ENCODE measurements at regions not wholly inside any gene's neighbourhood (a gene's known extent, or its start where the extent isn't known, plus 50 kb on each side); places are given as distances from the start of the nearest gene placed in this dataset.

DNA sequence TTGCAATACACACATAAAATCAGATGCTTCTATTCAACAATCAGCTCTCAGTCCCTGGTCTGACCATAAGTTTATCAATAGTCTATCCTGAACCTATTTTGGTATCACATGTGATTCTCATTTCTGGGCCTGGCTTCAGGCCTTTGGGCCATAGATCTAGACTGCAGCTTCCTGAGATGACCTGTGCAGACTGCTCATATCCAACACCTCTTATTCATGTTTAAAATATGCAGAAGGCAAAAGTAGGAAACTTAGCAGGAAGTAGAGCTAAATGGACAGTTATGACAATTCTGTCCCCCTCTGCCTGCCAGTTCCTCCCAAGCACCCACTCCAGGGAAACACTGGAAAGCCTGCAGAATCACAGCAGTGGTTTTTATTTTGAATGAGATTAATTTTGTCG, 53.3 kb downstream of the C7orf25 start:
- no peaks in the 10 kb centered on the region for H3K27me3 Mint-ChIP-seq (ENCODE audit: low read depth, unreplicated experiment)
- FAIRE-seq (no peak), DNase-seq (ENCODE audit: low read depth) (peak; percentile 15)
- TF ChIP-seq, protein P1, sequence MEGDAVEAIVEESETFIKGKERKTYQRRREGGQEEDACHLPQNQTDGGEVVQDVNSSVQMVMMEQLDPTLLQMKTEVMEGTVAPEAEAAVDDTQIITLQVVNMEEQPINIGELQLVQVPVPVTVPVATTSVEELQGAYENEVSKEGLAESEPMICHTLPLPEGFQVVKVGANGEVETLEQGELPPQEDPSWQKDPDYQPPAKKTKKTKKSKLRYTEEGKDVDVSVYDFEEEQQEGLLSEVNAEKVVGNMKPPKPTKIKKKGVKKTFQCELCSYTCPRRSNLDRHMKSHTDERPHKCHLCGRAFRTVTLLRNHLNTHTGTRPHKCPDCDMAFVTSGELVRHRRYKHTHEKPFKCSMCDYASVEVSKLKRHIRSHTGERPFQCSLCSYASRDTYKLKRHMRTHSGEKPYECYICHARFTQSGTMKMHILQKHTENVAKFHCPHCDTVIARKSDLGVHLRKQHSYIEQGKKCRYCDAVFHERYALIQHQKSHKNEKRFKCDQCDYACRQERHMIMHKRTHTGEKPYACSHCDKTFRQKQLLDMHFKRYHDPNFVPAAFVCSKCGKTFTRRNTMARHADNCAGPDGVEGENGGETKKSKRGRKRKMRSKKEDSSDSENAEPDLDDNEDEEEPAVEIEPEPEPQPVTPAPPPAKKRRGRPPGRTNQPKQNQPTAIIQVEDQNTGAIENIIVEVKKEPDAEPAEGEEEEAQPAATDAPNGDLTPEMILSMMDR (IDR thresholded peaks at IDR 0.05; ENCODE audit: insufficient read depth, low read depth, low read length): no peak
- no peak for TF ChIP-seq EZH2 (IDR thresholded peaks at IDR 0.05; ENCODE audit: insufficient read depth, low read length)
- H3K27ac ChIP-seq (ENCODE audit: low read depth, low read length): no peak overlapping the region
- H2AFZ ChIP-seq (ENCODE audit: low read depth, low read length): no peak overlapping the region
- H3K27me3 ChIP-seq (ENCODE audit: insufficient read depth, low read length): no peaks in the 10 kb centered on the region
- H4K20me1 ChIP-seq (ENCODE audit: insufficient read depth, low read length): no peaks in the 10 kb centered on the region
- no peaks in the 10 kb centered on the region for H3K9me3 ChIP-seq (ENCODE audit: insufficient read depth, low read depth, low read length)
- H3K4me1 ChIP-seq (ENCODE audit: insufficient read depth, low read length): peaks cover 6% of the 10 kb centered on the region
- H3K4me1 Mint-ChIP-seq (ENCODE audit: low read depth, unreplicated experiment): no peaks in the 10 kb centered on the region
- H3K79me2 ChIP-seq (ENCODE audit: insufficient read depth, low read length): no peaks in the 10 kb centered on the region
- no peaks in the 10 kb centered on the region for H3K36me3 ChIP-seq (ENCODE audit: insufficient read depth, low read length)
- peak overlapping the region; percentile 6 for H3K4me2 ChIP-seq (ENCODE audit: low read length)
- H3K9ac ChIP-seq (ENCODE audit: low read length): no peak overlapping the region
- no peak overlapping the region for H3K27ac Mint-ChIP-seq (ENCODE audit: unreplicated experiment)
- H3K4me3 Mint-ChIP-seq (ENCODE audit: unreplicated experiment): no peak overlapping the region
- no peak overlapping the region for H3K4me3 ChIP-seq (ENCODE audit: insufficient read depth, low read depth, low read length)
- no peaks in the 10 kb centered on the region for H3K36me3 Mint-ChIP-seq (ENCODE audit: low read depth, unreplicated experiment)
- peaks cover 9% of the 10 kb centered on the region for H3K9me3 Mint-ChIP-seq (ENCODE audit: unreplicated experiment)

DNA sequence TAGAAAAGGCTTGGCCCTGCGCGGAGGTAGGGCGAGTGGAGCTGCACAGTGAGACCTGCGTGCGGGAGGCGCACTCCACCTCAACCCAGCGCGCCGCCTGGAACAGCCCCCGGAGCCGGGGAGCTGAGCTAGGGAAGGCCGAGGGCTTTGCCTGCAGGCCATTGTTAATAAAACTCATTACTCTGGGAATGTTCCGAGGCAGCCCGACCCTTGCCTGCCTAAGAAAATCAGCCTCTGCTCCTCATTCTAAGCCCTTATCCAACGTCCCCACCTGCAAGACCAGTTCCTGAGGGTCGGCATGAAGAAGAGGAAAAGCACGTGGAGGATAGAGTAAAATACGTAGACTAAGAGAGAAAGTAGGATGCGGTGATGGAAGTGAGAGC, 55.3 kb downstream of the C7orf25 start:
- Histone ChIP-seq H2AFZ (ENCODE audit: low read depth, low read length) (peak overlapping the region; percentile 89), H4K20me1 (ENCODE audit: insufficient read depth, low read length) (no peaks in the 10 kb centered on the region), H3K9ac (ENCODE audit: low read length) (peak overlapping the region; percentile 65), H3K9me3 (ENCODE audit: insufficient read depth, low read depth, low read length) (no peaks in the 10 kb centered on the region), H3K4me2 (ENCODE audit: low read length) (peak overlapping the region; percentile 94), H3K27ac (ENCODE audit: low read depth, low read length) (no peak overlapping the region), H3K4me1 (ENCODE audit: insufficient read depth, low read length) (peaks cover 6% of the 10 kb centered on the region), H3K79me2 (ENCODE audit: insufficient read depth, low read length) (no peaks in the 10 kb centered on the region), H3K27me3 (ENCODE audit: insufficient read depth, low read length) (no peaks in the 10 kb centered on the region), H3K4me3 (ENCODE audit: insufficient read depth, low read depth, low read length) (peak overlapping the region; percentile 67), H3K36me3 (ENCODE audit: insufficient read depth, low read length) (no peaks in the 10 kb centered on the region)
- peaks cover 3% of the 10 kb centered on the region for H3K9me3 Mint-ChIP-seq (ENCODE audit: unreplicated experiment)
- peaks cover 4% of the 10 kb centered on the region for H3K27me3 Mint-ChIP-seq (ENCODE audit: low read depth, unreplicated experiment)
- no peak for FAIRE-seq
- no peaks in the 10 kb centered on the region for H3K4me1 Mint-ChIP-seq (ENCODE audit: low read depth, unreplicated experiment)
- TF ChIP-seq, protein P1 (IDR thresholded peaks at IDR 0.05; ENCODE audit: insufficient read depth, low read depth, low read length): no peak
- no peak for TF ChIP-seq EZH2 (IDR thresholded peaks at IDR 0.05; ENCODE audit: insufficient read depth, low read length)
- H3K36me3 Mint-ChIP-seq (ENCODE audit: low read depth, unreplicated experiment): no peaks in the 10 kb centered on the region
- no peak for DNase-seq (ENCODE audit: low read depth)
- no peak overlapping the region for H3K27ac Mint-ChIP-seq (ENCODE audit: unreplicated experiment)
- H3K4me3 Mint-ChIP-seq (ENCODE audit: unreplicated experiment): no peak overlapping the region

GRCh38 chr7:42854571-42855118, 57.2 kb downstream of the C7orf25 start:
- Mint-ChIP-seq H3K27me3 (ENCODE audit: low read depth, unreplicated experiment) (peaks cover 4% of the 10 kb centered on the region), H3K36me3 (ENCODE audit: low read depth, unreplicated experiment) (no peaks in the 10 kb centered on the region), H3K27ac (ENCODE audit: unreplicated experiment) (no peak overlapping the region), H3K4me1 (ENCODE audit: low read depth, unreplicated experiment) (no peaks in the 10 kb centered on the region), H3K4me3 (ENCODE audit: unreplicated experiment) (no peak overlapping the region), H3K9me3 (ENCODE audit: unreplicated experiment) (no peaks in the 10 kb centered on the region)
- TF ChIP-seq, protein P1 (IDR thresholded peaks at IDR 0.05; ENCODE audit: insufficient read depth, low read depth, low read length): no peak
- TF ChIP-seq EZH2 (IDR thresholded peaks at IDR 0.05; ENCODE audit: insufficient read depth, low read length): no peak
- Histone ChIP-seq H4K20me1 (ENCODE audit: insufficient read depth, low read length) (no peaks in the 10 kb centered on the region), H3K4me1 (ENCODE audit: insufficient read depth, low read length) (peaks cover 6% of the 10 kb centered on the region), H3K27me3 (ENCODE audit: insufficient read depth, low read length) (no peaks in the 10 kb centered on the region), H3K4me3 (ENCODE audit: insufficient read depth, low read depth, low read length) (no peak overlapping the region), H3K4me2 (ENCODE audit: low read length) (no peak overlapping the region), H3K79me2 (ENCODE audit: insufficient read depth, low read length) (no peaks in the 10 kb centered on the region), H3K27ac (ENCODE audit: low read depth, low read length) (no peak overlapping the region), H3K9ac (ENCODE audit: low read length) (no peak overlapping the region), H3K36me3 (ENCODE audit: insufficient read depth, low read length) (no peaks in the 10 kb centered on the region), H3K9me3 (ENCODE audit: insufficient read depth, low read depth, low read length) (no peaks in the 10 kb centered on the region), H2AFZ (ENCODE audit: low read depth, low read length) (no peak overlapping the region)
- DNase-seq (ENCODE audit: low read depth) (no peak), FAIRE-seq (no peak)

All from astrocyte (in vitro differentiated cells and primary cell).